Kidney (tissue), 13 donors: ENCODE measurements at regions not wholly inside any gene's neighbourhood (a gene's known extent, or its start where the extent isn't known, plus 50 kb on each side); places are given as distances from the start of the nearest gene placed in this dataset.

Experiments
- DNase-seq, 5 donors: peaks; one replicate each; pipeline ENCODE4 v3.0.0-alpha.2; 2013 to 2020
- FAIRE-seq: peaks from 2 replicates; lab custom pipeline; 2012; peaks lifted over from hg19 to GRCh38; lab: Jason Lieb, UNC
- H3K27ac ChIP-seq, 2 donors: one replicate each; pipeline ENCODE4 v1.7.0; 2013; ENCODE audit warnings: low read depth in 2 of 2, low read length in 2 of 2, inconsistent platforms in 1 of 2
- H3K27me3 ChIP-seq: one replicate; pipeline ENCODE4 v1.7.1; 2013; ENCODE audit warnings: low read length, inconsistent platforms; ENCODE audit not compliant: control insufficient read depth, insufficient read depth
- H3K36me3 ChIP-seq, 3 donors: one replicate each; pipeline versions ENCODE4 v1.7.0 to v1.7.1; 2013; ENCODE audit warnings: low read length in 3 of 3, control low read depth in 1 of 3, inconsistent platforms in 1 of 3; ENCODE audit not compliant: insufficient read depth in 3 of 3, control insufficient read depth in 2 of 3
- H3K4me1 ChIP-seq, 3 donors: one replicate each; pipeline versions ENCODE4 v1.7.0 to v1.7.1; 2013; ENCODE audit warnings: low read length in 3 of 3, inconsistent platforms in 1 of 3, low read depth in 1 of 3; ENCODE audit not compliant: control insufficient read depth in 2 of 3, insufficient read depth in 2 of 3
- H3K4me3 ChIP-seq, 3 donors: one replicate each; pipeline versions ENCODE4 v1.7.0 to v1.8.1; 2013; ENCODE audit warnings: low read length in 3 of 3, control low read depth in 1 of 3, inconsistent platforms in 1 of 3
- H3K9ac ChIP-seq, 3 donors: one replicate each; pipeline versions ENCODE4 v1.7.0 to v1.7.1; 2013; ENCODE audit warnings: low read length in 3 of 3, control low read depth in 1 of 3, inconsistent platforms in 1 of 3
- H3K9me3 ChIP-seq, 3 donors: one replicate each; pipeline versions ENCODE4 v1.7.0 to v1.7.1; 2013; ENCODE audit warnings: low read length in 3 of 3, control low read depth in 1 of 3, inconsistent platforms in 1 of 3; ENCODE audit not compliant: control insufficient read depth in 2 of 3, insufficient read depth in 1 of 3
- CTCF ChIP-seq: IDR thresholded peaks from 3 replicates; pipeline ENCODE4 v1.5.1; 2012; ENCODE audit warnings: mild to moderate bottlenecking, moderate library complexity, borderline replicate concordance; ENCODE audit not compliant: insufficient read depth; ENCODE audit errors: extremely low read depth
- intact Hi-C: fragments of 100-400 bp; cut with DNase I; formaldehyde crosslinking; loops from one replicate; pipeline ENCODE4 v1.11.1; 2022
- donor health status: control.
- donor health status: control.
- donor health status: control.
- donor health status: control.
- donor health status: control.
- donor health status: DM: yes; HTN: yes; CAD: no.
- donor health status: Normal renal cell carcinoma (clear cell type).

GRCh38 chr20:11672959-11673358 lies 244.7 kb upstream of the BTBD3 start:
- TF ChIP-seq CTCF = no peak
- FAIRE-seq = no peak
- intact Hi-C loops = no loop called here

GRCh38 chr20:11675920-11676629 lies 241.6 kb upstream of the BTBD3 start:
- no peak for FAIRE-seq
- Histone ChIP-seq H3K27me3 (no peaks in the 10 kb centered on the region), H3K9ac (no peak overlapping the region), H3K36me3 (no peaks in the 10 kb centered on the region), H3K27ac (no peak overlapping the region), H3K4me1 (peaks cover 0 to 2% (median 0%) of the 10 kb centered on the region in 3 donors), H3K9me3 (no peaks in the 10 kb centered on the region), H3K4me3 (no peak overlapping the region)
- intact Hi-C loops = no loop called here
- no peak for DNase-seq
- no peak for TF ChIP-seq CTCF

More at GRCh38 chr20:11672959-11673358, 244.7 kb upstream of the BTBD3 start:
- peaks cover 0 to 1% (median 0%) of the 10 kb centered on the region in 3 donors for H3K4me1 ChIP-seq
- no peaks in the 10 kb centered on the region for H3K36me3 ChIP-seq
- no peak for DNase-seq
- no peak overlapping the region for H3K9ac ChIP-seq
- no peak overlapping the region for H3K27ac ChIP-seq
- no peaks in the 10 kb centered on the region for H3K27me3 ChIP-seq
- H3K9me3 ChIP-seq = no peaks in the 10 kb centered on the region
- H3K4me3 ChIP-seq = no peak overlapping the region

- Histone ChIP-seq H3K27ac (no peak overlapping the region), H3K4me1 (peaks cover 0 to 2% (median 0%) of the 10 kb centered on the region in 3 donors), H3K4me3 (no peak overlapping the region), H3K9ac (no peak overlapping the region), H3K27me3 (no peaks in the 10 kb centered on the region), H3K36me3 (no peaks in the 10 kb centered on the region), H3K9me3 (no peaks in the 10 kb centered on the region)
- DNase-seq = peak in 3 of 5 donors; percentile 17 to 40 (median 37)
- intact Hi-C loops = no loop called here
- peak; percentile 70 for TF ChIP-seq CTCF
- FAIRE-seq = no peak
These were observed 240.9 kb upstream of the BTBD3 start for GRCh38 chr20:11676630-11677287.
